HG03139 (cell line): ENCODE measurements at regions not wholly inside any gene's neighbourhood (a gene's known extent, or its start where the extent isn't known, plus 50 kb on each side); places are given as distances from the start of the nearest gene placed in this dataset.
"Not testable (repeated sequence)": the region's sequence is repeated elsewhere in the genome, so short reads cannot be mapped to it uniquely, and the experiment has no call there.

Experiments
- ATAC-seq: cut with Tn5 transposase; IDR thresholded peaks from one replicate; pipeline ENCODE4 v1.9.1; 2021; ENCODE audit not compliant: unreplicated experiment

DNA sequence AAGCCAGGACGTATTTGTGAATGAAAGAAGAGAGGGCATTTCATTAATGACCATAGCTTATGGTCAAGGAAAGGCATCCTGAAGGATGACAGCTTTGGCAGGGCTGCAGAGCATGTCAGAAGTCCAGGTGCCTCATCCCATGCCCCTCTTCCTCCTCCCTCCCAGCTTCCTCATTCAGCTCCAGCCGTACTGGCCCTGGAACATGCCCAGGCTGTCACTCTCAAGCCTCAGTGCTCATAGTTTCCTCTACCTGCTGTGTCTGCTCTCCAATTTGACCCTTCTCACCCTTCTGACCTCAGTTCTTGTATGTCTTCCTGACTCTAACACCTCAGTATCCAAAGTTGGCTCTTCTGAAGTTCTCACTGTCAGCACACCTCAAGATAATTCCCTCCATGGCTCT is 695.8 kb upstream of the HS6ST1 start:
- ATAC-seq: no peak

DNA sequence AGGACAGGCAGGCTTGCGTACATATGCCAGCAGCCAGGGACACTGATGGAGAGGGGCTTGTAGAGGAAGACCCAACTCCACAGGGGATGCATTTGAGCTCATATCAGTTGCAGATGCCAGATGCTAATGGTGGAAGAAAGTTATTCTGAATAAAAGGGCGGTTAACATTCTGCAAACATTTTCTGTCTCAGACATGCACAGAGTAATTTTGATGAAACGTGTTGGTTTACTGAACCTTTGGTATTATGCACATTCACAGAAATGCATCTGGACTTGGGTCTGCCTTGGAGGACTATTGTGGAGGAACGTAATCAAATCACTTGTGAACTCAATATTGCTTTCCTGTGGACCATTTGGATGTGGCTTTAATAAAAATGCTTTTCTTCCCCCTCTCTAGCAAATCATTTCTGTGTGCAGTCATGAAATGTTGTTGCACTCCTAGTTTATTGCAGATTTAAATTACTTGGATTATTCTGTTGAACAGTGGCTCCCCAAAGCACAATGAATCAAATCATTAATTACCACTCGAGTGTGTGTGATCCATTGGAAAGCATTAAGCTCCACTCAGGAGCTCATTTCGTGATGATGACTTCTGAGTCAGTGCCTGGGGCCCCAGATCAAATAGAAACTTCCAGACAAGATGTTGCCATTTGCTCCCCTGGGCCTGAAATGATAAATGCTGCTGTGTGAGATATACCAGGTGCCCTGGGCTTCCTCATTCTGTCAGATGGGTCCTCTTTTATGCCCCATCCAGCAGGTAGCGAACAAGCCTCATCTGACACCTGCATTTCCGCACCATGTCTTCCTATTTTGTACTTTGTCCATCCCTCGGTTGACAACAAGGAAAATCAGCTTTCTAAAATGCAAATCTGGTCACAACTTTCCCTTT is 697.0 kb upstream of the HS6ST1 start:
- no peak for ATAC-seq

- ATAC-seq: no peak
These were observed 698.3 kb upstream of the HS6ST1 start for GRCh38 chr2:129016972-129017371.

DNA sequence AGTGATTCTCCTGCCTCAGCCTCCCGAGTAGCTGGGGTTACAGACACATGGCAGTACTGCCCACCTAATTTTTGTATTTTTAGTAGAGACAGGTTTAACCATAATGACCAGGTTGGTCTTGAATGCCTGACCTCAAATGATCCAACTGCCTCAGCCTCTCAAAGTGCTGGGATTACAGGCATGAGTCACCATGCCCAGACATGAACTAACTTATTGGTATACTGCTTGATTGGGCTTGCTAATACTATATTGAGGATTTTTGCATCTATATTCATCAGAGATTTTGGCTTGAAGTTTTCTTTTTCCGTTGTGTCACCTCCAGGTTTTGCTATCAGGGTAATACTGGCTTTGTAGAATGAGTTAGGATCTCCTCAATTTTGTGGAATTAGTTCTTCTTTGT is 706.1 kb upstream of the HS6ST1 start:
- no peak for ATAC-seq

DNA sequence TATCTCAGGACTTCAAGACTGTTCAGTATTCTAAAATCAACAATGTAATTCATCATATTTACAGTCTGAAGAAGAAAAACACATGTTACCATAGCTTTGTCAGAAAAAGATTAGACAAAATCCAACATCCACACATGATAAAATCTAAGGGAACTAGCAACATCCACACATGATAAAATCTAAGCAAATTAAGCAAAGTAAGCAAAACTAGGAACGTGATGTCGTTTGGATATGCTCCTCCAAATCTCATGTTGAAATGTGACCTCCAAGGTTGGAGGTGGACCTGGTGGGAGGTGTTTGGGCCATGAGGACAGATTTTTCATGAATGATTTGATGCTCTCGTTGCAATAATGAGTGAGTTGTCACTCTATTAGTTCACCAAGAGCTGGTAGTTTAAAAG is 717.3 kb upstream of the HS6ST1 start:
- ATAC-seq: no peak

DNA sequence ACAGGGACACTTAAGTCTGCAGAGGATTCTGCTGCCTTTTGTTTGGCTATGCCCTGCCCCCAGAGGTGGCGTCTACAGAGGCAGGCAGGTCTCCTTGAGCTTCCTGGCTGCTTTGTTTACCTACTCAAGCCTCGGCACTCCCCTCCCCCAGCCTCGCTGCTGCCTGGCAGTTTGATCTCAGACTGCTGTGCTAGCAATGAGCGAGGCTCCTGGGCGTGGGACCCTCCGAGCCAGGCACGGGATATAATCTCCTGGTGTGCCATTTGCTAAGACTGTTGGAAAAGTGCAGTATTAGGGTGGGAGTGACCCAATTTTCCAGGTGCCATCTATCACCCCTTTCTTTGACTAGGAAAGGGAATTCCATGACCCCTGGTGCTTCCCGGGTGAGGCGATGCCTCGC is 725.0 kb upstream of the HS6ST1 start:
- ATAC-seq: not testable (repeated sequence)

DNA sequence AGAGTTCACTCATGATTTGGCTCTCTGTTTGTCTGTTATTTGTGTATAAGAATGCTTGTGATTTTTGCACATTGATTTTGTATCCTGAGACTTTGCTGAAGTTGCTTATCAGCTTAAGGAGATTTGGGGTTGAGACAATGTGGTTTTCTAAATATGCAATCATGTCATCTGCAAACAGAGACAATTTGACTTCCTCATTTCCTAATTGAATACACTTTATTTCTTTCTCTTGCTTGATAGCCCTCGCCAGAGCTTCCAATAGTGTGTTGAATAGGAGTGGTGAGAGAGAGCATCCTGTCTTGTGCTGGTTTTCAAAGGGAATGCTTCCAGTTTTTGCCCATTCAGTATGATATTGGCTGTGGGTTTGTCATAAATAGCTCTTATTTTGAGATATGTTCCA is 727.8 kb upstream of the HS6ST1 start:
- not testable (repeated sequence) for ATAC-seq

GRCh38 chr2:129050101-129050500 is 731.4 kb upstream of the HS6ST1 start:
- no peak for ATAC-seq

DNA sequence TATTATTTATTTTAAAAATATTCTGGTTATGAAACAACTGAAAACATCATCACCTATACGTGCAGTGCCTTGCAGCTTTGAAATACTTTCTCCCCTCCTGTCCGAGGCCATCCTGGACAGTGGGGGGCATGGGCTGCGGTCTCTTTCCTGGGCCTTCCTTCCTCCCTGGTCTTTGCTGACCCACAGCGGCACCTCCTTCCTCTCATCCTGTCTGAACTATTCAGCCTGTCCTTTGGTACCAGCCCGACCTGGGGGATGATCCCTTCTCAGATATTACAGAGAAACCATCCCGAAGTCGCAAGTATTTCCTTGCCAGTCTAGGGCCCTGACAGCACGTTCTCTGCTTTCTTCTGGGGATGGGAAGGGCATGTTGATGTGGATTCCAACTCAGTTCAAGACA is 736.6 kb upstream of the HS6ST1 start:
- ATAC-seq: no peak

GRCh38 chr2:129055824-129056223 is 737.2 kb upstream of the HS6ST1 start:
- no peak for ATAC-seq

DNA sequence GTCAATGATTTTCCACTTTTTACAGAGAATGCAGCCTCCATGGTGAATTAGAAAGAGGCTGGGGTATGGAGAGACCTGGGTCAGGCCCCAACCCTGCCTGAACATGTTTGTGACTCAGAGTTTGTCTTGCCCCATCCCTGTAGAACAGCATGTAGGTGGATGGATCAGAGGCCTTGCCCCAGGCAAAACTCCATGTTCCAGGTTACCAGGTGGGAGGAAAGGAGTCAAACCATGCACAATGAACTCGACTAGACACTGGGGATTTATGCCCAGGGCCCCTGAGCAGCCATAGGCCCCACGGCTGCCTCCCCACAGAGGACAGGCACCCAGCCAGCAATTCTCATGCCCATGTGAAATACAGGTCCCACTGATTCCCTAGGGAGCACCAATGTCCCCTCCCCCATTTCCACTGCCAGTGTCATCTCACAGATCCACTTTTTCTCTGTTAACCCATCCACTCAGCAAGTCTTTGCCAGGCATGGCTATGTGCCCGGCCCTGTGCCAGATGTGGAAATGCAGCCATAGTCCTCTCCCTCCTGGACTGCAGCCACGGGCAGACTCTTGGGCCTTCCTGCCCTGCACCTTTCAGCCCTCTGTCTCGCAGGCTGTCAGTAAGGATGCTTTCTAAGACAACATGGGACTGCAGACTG is 737.8 kb upstream of the HS6ST1 start:
- no peak for ATAC-seq

GRCh38 chr2:129056959-129057317 is 738.3 kb upstream of the HS6ST1 start:
- no peak for ATAC-seq

DNA sequence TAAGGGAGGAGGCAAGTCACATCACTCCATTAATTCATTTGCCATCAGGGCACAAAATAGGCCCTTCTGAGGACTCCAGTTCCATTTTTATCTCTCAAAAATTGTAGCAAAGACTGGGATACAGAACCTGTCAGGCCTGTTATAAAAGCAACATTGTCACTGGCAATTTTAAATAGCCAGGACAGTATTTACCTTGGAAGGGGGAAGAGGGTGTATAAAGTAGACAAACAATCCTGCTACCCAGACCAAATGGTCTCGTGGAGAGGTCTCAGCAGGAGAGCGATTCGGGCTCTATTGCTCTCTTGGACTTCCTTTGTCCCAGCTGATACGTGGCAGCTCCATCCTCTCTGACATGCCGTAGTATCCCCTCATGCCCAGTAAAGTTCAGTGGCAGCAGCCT is 740.3 kb upstream of the HS6ST1 start:
- no peak for ATAC-seq

- ATAC-seq: no peak
These were observed 740.8 kb upstream of the HS6ST1 start for GRCh38 chr2:129059476-129059875.

GRCh38 chr2:129061069-129061768 is 742.6 kb upstream of the HS6ST1 start:
- no peak for ATAC-seq

DNA sequence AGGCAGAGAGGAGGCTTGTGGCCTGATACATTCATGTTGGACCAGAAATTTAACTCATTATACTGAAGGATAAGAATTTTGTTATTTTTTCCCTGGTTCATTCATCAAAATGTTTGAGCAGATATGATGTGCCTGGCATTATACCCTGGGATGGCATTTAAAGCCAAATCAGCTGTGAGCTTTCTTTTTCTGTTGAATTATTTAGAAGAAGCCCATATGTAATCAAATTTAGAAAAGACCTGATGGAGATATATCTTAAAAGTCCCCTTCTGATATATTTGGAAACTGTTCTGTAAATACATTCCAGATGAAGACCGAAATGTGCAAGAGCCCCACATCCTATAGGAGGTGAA is 743.1 kb upstream of the HS6ST1 start:
- ATAC-seq: no peak

DNA sequence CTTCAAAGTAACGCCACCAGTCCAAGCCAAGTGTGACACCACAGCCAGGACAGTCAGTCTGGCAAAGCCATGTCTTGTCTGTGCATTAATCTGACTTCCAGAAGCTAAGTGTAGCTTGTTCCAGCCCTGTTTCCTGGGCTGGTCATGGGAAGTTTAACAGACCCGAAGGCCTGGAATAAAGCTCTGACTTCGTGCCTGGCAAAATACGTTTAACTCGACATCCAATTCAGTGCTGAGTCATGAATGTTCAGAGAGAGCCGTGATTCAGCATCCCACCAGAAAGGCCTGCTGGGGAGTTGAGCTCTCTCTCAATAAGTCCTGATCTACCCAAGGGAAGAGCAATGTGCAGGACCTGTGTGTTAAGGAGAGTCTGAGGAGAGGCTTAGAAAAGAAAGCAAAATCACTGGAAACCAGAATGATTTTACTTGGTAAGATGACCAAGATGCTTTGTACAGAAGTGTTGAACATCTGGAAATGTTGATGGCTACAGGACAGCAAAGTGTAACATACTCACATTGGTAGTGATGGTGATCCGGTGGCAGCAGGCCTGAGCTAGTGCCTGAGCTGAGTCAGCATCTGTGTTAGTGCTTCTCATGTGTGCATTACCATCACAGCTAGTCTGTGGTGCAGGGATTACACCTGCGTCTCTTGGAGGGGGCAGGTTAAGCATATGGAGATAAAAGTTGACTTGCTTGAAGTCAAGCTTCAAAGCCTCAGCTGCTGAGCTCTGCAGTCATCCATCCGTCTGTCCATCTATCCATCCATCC is 743.7 kb upstream of the HS6ST1 start:
- no peak for ATAC-seq

DNA sequence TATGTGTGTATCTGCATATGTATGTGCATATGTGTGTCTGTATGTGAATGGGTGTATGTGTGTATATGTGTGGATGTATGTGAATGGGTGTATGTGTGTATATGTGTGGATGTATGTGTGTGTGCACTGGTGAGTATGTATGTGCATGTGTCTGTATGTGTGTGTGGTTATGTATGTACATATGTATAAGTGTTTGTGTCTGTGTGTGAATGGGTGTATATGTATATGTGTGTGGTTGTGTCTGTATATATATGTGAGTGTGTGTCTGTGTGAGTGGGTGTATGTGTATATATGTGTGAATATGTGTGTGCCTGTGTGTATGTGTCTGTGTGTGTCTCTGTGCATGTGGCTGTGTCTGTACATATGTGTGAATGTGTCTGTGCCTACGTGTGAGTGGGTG is 748.4 kb upstream of the HS6ST1 start:
- no peak for ATAC-seq

DNA sequence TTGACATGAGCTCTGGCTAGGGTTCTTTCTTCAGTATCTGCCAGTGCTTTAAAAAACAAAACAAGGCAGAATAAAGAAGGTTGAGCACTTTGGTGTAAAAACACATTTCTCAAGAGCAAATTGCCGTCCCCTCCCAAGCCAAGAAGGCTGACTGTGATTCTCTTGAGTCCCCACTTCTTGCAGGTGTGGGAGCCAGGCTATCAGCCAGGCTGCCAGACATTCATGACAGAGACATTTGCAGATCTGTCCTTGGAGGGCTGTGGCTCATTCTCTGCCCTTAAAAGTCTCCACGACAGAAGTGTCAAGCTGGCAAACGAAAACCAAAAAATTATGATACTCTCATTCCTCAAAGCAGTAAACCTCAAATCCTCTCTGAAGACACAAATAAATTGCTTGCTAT is 749.3 kb upstream of the HS6ST1 start:
- ATAC-seq: no peak

DNA sequence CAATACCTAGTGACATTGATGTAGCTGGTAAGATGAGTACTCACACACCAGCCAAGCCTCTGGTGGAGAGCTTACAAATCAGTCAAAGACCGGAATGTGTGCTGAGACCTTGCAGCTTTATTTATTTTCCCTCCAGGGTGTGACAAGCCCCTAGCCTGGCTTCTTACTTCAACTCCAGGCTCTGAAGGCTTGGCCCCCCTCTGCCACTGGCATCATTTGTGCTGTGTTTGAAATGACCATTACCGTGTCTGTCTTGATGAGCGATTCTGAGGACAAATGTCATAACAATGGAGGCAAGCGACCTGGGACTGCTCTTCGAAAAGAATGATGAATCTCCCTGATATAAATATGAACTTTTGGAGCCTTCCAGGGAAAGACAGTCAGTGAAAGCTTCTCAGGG is 749.9 kb upstream of the HS6ST1 start:
- ATAC-seq: no peak

- ATAC-seq: no peak
These were observed 751.4 kb upstream of the HS6ST1 start for GRCh38 chr2:129069875-129070594.
